PFSK-1 (cell line): ENCODE measurements at regions not wholly inside any gene's neighbourhood (a gene's known extent, or its start where the extent isn't known, plus 50 kb on each side); places are given as distances from the start of the nearest gene placed in this dataset.

ENCODE experiments used
- FOXP2 ChIP-seq: optimal IDR thresholded peaks from 2 replicates; pipeline ENCODE3; 2011; ENCODE audit warnings: borderline replicate concordance, control low read depth, inconsistent platforms; ENCODE audit not compliant: insufficient read depth; ENCODE audit errors: extremely low read length, extremely low read depth
- POLR2AphosphoS5 ChIP-seq: IDR thresholded peaks from 2 replicates; pipeline ENCODE4 v1.6.1; 2012; ENCODE audit warnings: low read depth, mild to moderate bottlenecking, control low read depth, low read length, moderate library complexity
- SIN3A ChIP-seq: IDR thresholded peaks from 2 replicates; pipeline ENCODE4 v1.6.1; 2012; ENCODE audit warnings: mild to moderate bottlenecking, low read length, moderate library complexity, borderline replicate concordance; ENCODE audit not compliant: insufficient read depth

GRCh38 chr7:42587806-42588205, 324.1 kb downstream of the C7orf25 start:
- TF ChIP-seq SIN3A (no peak), POLR2AphosphoS5 (no peak), FOXP2 (no peak)
